Anterior cingulate cortex (tissue), 58 donors: ENCODE measurements at regions not wholly inside any gene's neighbourhood (a gene's known extent, or its start where the extent isn't known, plus 50 kb on each side); places are given as distances from the start of the nearest gene placed in this dataset.
"Not testable (repeated sequence)": the region's sequence is repeated elsewhere in the genome, so short reads cannot be mapped to it uniquely, and the experiment has no call there.

Source experiments
- DNase-seq, 58 donors: peaks; one replicate each; lab custom pipeline; 2025; lab: John Stamatoyannopoulos, UW

GRCh38 chr3:86382556-86382955, 608.4 kb downstream of the VGLL3 start:
- DNase-seq, result no peak

- DNase-seq, result no peak
Measured at GRCh38 chr3:86381247-86381646, 609.7 kb downstream of the VGLL3 start.

- DNase-seq, result no peak
Measured at GRCh38 chr3:86379280-86379679, 611.7 kb downstream of the VGLL3 start.

- DNase-seq, result no peak
Measured at GRCh38 chr3:86378829-86379228, 612.1 kb downstream of the VGLL3 start.

GRCh38 chr3:86335566-86335965, 655.4 kb downstream of the VGLL3 start:
- not testable (repeated sequence) for DNase-seq

GRCh38 chr3:86333636-86334035, 657.3 kb downstream of the VGLL3 start:
- no peak for DNase-seq

- DNase-seq, result no peak
Measured at GRCh38 chr3:86303935-86304334, 687.0 kb downstream of the VGLL3 start.

GRCh38 chr3:86282106-86282787, 708.7 kb downstream of the VGLL3 start:
- DNase-seq, result no peak

- no peak for DNase-seq
Measured at GRCh38 chr3:86269364-86270155, 721.4 kb downstream of the VGLL3 start.

- DNase-seq, result no peak
Measured at GRCh38 chr3:86257955-86258641, 732.9 kb downstream of the VGLL3 start.

GRCh38 chr3:86254480-86254879, 736.5 kb downstream of the VGLL3 start:
- no peak for DNase-seq

- DNase-seq, result no peak
Measured at GRCh38 chr3:86251781-86252180, 739.2 kb downstream of the VGLL3 start.

GRCh38 chr3:86249833-86250232, 741.1 kb downstream of the VGLL3 start:
- no peak for DNase-seq

- peak in 1 of 58 donors; percentile 10 for DNase-seq
Measured at GRCh38 chr3:86245360-86245759, 745.6 kb downstream of the VGLL3 start.

- DNase-seq, result no peak
Measured at GRCh38 chr3:86244905-86245304, 746.0 kb downstream of the VGLL3 start.

- DNase-seq, result no peak
Measured at GRCh38 chr3:86239946-86240345, 751.0 kb downstream of the VGLL3 start.

- DNase-seq, result no peak
Measured at GRCh38 chr3:86234506-86235254, 756.3 kb downstream of the VGLL3 start.

- DNase-seq, result no peak
Measured at GRCh38 chr3:86230762-86231161, 760.2 kb downstream of the VGLL3 start.

- DNase-seq, result no peak
Measured at GRCh38 chr3:86229775-86230094, 761.2 kb downstream of the VGLL3 start.

- no peak for DNase-seq
Measured at GRCh38 chr3:86229086-86229774, 761.7 kb downstream of the VGLL3 start.
